ENCODE measurements at regions not wholly inside any gene's neighbourhood (a gene's known extent, or its start where the extent isn't known, plus 50 kb on each side); places are given as distances from the start of the nearest gene placed in this dataset.
"Not testable (repeated sequence)": the region's sequence is repeated elsewhere in the genome, so short reads cannot be mapped to it uniquely, and the experiment has no call there.

DNA sequence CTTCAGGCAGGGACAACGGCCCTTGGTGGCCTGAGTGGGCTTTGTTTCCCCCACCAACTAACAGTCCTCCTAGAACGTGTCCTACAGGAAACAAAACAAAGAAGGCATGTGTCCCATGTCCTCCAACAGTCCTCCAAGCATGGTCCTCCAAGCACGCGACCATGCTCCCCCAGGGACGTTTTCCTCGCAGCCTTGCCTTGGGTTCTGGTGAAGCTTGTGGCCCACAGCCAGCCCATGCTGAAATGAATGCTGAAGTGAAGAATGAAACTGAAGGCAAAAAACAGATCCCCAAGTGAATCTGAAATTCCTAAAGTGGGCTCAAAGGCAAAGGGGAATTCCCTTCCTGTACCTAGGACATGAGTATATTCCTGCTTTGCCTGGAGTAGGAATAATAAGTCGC, 176.6 kb downstream of the JCAD start:
- DNase-seq (ENCODE audit: low read depth, low spot score) = no peak

DNA sequence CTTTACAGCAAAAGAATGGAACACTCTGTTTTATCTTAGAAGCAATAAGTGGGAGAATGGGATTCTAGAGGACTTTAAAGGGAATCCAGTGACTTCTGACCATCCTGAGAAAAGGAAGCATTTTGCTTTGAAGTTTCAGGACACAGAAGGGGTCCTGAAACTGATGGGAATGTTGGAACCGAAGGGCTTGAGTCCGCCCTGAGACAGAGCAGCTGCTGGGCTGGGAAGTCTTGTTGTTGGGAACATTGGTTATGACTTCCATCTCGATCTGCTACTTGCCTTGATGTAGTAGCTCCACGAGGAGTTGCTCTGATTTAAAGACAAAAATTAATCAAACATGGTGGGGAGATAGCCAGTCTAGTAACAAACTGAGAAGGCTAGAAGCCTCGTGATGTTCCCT, 177.6 kb downstream of the JCAD start:
- DNase-seq (ENCODE audit: low read depth, low spot score) = no peak

DNA sequence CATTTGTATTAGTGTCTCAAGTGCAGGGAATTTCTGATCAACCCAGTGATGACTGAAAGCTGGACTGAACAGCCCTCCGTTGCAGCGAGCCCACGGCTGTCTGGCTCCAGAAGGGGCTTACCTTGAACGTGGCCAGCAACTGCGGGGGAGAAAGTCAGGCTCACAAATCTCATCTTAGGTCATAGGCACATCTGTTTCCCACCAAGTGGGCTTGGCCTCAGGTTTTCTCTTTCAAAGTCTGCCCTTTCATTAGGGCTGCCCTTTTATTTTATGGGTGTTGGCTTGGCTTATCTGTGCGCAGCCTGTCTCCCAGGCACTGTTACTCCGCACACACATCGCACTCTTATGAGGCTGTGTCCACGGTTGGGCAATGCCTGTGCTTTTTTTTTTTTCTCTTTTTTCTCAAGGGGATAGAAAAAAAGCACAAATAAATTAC, 178.0 kb downstream of the JCAD start:
- no peak for DNase-seq (ENCODE audit: low read depth, low spot score)

DNA sequence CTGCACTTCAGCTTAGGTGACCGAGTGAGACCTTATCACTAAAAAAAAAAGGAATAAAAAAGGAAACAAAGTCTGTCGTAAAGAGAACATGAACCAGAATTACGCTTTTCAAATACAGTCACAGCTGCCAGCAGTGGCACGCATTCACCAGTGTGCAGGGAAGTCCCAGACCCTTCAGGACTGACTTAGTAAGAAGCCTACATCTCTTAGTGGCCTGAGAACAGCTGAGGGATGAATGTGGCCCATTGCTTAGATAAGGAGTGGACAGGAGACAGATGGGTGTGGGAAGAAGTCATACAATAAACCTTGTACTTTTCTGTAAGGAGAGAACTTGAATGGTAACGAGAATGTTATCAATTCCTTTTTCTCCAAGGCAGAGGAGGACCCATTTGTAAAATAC, 178.5 kb downstream of the JCAD start:
- no peak for DNase-seq (ENCODE audit: low read depth, low spot score)

DNA sequence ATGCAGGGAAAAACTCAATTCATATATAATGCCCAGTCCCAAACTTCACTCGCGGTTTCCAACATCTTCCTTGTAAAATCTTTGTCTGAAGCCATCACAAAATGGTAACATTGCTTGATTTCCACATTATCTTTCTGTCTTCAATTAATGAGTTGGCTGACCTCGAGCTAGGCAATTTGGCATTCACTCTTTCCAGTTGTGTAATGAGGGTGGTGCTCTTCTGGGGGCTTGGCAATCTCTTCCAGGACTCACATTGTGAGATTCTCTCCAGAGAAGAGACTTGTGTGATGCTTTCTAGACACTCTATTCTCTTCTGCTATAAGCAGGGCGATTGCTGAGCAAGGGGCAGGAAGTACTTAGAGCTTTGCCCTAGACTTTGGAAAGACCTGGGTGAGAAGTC, 179.5 kb downstream of the JCAD start:
- no peak for DNase-seq (ENCODE audit: low read depth, low spot score)

DNA sequence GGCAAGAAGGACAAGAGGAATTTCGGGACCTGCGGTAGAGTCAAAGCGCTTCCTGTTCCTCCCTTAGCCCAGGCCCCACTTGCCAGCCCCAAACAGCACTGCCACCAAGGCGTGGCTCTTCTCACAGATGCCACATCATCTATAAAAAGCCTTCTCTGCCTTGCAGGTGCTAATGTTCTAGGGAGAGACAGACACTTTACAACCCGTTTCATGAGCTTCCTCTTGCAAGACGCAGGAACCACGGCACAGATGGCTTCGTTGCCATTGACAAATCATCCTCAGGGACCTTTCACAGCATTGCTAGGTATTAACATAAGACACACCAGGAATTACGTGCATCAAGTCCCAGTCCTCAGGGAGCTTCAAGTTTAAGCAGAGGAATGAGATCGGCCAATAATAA, 180.9 kb downstream of the JCAD start:
- no peak for DNase-seq (ENCODE audit: low read depth, low spot score)

DNA sequence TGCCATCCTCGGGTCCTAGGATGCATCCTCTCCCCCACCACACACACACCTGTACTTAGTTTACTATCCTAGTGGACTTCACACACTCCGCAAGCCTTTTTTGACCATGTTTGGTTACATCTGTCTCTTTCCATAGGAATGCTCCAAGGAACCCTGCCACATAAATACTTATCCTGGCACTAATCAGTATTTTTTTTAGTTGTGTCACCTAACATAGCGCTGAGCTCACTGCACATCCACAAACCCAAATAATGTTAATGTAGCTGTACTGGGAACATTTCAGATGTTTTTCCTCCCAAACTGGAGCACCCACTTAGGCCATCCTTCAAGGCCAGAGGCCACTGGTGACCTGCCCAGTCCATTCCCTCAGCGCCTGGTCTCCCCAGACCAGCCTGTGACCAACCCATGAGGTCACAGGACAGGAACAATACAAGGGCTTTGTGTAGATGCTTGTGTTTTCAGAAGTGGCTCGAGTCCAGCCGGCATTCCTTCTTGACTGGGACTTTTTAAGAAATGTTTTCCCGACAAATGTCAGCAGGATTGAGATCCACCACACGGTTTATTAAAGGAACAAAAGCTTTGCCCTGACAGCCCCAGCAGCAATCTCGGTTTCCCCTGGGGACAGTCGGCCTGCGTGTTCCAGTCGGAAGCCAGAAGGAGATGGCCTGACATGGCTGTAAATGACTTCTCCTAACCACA, 181.4 kb downstream of the JCAD start:
- no peak for DNase-seq (ENCODE audit: low read depth, low spot score)

DNA sequence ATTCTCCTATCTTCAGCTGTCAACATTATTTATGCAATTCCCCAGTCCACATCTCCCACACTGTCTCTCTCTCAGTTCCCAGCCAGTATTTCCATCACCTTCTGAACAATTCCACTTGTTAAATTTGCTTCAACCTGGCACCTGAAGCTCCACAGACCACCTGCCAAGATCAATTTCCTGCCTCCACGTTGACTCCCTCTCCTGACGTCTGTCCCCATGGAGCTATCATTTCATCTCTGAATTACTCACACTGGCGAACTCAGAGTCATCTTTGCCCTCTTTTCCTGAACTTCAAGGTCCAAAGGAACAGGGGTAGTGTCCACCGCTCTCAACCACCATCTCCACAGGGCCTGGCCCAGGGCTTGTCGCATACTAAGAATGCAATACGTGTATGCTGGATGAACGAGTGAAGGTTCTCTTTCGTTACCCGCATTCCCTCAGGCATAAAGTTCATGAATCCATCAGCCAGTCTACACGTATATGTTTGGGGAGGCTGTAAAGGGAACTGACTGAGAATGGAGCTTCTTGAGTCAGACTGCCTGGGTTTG, 183.3 kb downstream of the JCAD start:
- no peak for DNase-seq (ENCODE audit: low read depth, low spot score)

DNA sequence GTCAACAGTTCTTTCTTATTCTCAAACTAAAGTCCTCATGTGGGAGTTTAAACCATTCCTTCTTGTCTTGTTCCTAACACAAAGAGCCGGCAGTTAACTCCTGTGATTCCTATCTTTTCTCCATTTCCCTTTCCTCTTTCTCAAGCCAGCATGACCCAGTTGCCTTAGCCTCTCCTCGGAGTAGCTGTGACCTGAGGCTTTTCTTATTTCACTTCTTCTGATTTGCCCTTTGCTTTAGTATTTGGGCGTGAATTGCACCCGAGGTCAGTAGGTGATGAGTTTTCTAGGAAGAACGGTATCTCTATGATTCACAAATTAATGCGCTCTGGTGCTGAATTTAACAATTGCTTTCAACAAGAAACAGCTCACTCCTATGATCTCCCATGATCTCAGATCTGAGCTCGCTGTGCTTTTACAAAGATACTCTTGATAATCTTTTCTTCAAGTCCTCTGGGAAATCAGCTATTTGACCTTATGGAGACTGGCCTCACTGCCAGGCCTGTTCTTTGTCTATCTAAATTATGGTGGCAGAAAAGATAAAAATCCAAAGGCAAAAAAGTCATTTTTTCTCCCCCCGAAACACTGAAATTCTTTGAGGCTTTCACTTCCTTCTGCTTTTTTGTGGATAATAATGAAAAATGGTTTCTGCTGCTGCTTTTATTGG, 184.6 kb downstream of the JCAD start:
- no peak for DNase-seq (ENCODE audit: low read depth, low spot score)

DNA sequence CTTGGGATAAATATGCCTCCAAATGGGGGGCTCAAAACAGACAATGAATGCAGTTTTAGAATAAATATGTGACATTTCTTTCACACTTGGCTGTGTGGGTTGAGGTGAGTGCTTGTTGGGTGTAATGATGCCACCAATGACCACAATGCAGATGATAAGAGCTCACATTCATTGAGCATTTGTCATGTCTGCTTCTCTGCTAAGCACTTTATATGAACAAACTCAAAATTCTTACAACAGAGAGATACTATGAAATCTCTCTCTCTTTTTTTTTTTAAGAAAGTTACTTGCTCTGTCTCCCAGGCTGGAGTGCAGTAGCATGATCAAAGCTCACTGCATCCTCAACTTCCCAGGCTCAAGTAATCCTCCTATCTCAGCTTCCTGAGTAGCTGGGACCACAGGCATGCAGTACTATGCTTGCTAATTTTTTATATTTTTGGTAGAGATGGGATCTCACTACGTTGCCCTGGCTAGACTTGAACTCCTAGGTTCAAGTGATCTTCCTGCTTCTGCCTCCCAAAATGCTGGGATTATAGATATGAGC, 185.4 kb downstream of the JCAD start:
- no peak for DNase-seq (ENCODE audit: low read depth, low spot score)

DNA sequence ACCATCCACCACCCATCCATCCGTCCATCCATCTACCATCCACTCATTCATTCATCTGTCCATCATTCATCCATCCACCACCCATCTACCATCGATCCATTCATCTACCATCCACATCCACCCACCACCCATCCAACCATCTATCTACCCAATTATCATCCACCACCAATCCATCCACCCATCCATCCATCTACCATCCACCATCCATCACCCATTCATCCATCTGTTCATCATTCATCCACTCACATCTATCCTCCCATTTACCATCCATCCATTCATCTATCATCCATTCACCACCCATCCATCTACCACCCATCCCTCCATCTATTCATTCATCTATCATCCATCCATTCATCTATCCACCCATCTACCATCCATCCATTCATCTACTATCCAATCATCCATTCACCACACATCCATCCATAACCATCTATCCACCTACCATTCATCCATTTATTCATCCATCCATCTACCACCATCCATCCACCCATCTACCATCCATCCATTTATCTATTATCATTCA, 188.8 kb downstream of the JCAD start:
- DNase-seq (ENCODE audit: low read depth, low spot score) = no peak

DNA sequence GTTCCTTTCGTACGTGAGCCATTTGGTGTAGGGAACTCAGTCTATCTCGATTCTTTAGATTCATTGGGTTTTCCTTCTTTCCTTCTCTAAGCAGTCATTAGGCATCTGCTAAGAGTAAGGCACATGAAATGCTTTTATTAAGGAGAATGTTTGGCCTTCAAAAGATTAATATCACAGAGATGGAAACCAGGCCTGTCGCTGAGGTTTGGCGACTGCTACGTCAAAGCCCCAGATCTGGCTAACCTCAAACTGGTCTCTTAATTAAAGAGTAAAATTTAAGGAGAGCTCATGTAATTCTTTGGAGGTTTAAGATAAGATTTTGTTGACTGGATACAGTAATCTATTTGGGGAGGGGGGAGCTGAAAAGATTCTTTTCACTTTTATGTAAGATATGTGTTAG, 189.8 kb downstream of the JCAD start:
- DNase-seq (ENCODE audit: low read depth, low spot score) = no peak

DNA sequence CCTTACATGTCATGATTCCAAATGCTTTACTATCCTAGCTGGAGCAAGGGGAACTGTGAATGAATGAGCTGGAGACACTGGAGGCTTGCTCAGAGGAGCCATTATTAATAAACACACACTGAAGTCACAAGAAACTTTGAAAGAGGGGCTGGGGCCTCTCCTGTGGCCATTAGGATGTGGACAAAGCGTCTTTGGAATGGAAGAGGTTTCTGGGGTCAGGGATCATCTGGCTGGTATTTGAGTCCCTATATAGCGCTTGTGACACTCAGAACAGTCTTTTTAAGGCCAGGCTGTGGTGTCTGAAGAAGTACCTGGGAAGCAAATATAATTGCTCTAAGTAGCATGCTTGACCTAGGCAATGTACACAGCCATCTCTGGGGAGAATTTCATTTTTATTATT, 193.0 kb downstream of the JCAD start:
- DNase-seq (ENCODE audit: low read depth, low spot score) = no peak

DNA sequence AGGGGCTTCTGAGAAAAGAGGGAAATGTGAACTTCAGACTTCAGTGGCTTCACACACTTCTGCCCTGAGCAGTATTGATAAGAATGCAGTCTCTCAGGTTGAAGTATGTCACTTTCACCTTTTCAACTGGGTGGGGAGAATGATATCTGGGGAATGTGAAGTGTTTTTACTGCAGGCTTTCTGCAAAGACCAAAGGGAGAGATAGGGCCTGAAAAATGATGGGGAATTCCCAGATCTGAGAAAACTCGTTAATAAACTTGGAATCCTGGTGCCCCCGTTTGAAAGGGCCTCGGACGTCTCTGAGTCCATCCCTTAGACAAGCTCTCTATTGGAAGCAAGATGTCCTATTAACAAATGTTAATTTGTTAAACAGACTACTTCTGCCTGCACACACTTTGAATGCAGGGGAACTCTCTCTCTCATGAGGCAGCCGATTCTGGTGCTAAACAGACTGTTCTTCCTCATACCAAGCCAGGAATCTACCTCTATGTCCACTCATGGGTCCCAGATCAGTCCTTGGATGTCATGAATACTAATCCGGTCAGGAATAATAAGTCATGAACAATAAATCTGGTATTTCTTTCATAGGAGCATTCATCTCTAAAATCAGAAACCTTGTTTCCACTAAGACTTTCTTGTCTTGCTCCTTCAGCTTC, 193.6 kb downstream of the JCAD start:
- no peak for DNase-seq (ENCODE audit: low read depth, low spot score)

DNA sequence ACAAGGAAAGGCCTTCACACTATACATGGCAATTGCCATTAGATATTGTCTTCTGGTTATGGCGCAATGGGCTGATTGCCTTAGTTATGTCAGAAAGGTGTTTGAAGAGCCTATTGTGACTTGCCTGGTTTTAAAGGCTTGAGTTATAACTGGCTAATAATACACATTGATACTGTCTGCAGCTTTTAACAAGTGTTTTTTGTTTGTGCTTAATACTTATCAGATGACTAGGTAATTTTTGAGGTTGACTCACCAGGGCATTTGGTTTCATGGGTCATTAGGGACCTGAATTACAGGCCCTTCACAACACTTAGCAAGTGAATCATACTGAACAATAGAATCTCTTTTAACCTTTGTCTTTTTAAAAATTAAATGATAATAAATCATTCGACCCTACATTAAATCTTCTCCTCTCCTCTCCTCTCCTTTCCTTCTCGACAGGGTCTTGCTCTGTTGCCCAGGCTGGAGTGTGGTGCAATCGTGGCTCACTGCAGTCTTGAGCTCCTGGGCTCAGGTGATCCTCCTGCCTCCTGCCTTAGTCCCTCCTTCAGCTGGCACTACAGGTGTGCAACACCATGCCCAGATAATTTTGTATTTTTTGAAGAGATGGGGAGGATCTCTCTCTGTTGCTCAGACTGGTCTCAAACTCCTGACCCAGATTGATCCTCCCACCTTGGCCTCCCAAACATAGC, 196.3 kb downstream of the JCAD start:
- DNase-seq (ENCODE audit: low read depth, low spot score) = no peak

DNA sequence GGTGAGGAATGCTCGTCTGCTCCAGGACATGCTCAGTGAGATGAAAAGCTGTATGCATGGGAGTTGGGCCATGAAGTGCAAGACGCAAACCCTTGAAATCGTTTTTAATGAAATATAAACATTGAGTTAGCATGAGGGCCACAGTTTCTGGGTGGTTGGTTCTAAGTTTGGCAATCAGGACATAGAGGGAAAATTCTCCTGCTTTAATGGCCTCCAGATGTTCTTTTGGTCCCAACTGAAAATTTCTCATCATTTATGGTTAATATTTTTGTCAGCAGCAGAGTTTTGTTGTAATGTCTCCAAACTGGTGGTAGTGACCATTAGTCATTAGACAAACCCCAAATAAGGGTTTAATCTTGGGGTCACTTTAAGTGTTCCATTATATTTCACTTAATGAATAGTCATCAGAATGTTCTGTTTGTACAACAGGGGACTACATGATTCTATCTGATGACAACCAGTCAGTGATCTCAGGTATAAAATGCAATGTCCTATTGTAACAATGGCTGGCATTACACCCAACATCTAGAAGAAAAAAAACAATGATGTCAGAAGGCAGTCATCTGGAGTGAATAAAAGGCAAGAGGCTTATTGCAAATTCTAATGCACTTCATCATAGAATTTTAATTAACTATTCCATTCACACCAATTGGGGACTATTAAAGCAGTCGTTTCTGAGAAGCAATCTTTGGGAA, 197.4 kb downstream of the JCAD start:
- no peak for DNase-seq (ENCODE audit: low read depth, low spot score)

DNA sequence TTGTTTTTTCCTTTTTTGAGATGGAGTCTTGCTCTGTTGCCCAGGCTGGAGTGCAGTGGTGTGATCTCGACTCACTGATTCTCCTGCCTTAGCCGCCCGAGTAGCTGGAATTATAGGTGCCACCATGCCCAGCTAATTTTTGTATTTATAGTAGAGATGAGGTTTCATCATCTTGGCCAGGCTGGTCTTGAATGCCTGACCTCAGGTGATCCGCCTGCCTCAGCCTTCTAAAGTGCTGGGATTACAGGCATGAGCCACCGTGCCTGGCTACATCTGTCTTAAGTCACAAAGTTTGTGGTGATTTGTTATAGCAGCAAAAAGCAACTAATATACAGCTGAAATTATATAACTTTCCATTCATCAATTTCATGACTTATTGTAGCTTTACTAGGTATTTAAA, 198.2 kb downstream of the JCAD start:
- not testable (repeated sequence) for DNase-seq (ENCODE audit: low read depth, low spot score)

DNA sequence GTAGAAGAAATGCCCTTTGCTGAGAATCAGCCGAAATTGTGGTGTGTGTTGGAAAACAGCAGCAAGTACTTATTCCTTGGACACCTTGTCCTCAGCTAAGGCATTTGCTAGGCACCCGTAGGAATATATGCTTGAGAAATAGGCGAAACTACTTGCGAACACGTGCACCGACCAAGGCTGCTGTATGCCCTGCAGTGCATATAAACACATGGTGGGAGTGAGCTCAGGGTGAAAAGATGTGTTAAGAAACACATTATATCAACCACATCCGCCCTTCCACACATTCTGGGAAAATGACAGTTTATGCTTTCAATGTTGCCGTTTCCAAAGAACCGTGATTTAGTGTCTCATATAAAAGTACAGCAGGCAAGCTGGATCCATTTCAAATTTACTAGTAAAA, 199.2 kb downstream of the JCAD start:
- no peak for DNase-seq (ENCODE audit: low read depth, low spot score)

DNA sequence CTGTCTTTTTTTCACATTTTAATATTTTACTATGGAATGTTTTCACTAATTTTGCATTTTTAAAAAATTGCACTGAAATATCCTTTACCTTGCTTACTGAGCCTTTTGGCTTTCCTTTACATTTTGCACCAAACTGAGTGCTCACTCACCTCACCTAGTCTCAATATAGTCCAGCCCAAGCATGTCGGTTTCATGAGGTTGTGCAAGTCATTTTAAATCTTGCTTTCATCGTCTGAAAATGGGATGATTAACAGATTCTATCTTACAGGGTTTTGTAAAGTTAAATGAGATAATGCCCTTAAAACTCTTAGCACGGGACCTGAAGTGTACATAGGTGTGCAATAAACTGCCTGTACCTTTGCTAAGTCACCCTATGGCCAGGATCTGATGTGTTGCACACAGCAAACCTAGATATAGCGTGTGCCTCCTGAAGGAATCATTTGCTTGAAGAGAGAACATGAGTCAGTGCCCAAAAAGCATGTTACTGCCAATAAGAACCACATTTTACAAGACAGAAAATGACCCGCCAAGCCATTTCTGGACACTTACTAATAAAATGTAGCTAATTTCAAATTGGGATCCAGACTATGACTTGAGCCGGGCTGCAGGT, 199.8 kb downstream of the JCAD start:
- no peak for DNase-seq (ENCODE audit: low read depth, low spot score)

DNA sequence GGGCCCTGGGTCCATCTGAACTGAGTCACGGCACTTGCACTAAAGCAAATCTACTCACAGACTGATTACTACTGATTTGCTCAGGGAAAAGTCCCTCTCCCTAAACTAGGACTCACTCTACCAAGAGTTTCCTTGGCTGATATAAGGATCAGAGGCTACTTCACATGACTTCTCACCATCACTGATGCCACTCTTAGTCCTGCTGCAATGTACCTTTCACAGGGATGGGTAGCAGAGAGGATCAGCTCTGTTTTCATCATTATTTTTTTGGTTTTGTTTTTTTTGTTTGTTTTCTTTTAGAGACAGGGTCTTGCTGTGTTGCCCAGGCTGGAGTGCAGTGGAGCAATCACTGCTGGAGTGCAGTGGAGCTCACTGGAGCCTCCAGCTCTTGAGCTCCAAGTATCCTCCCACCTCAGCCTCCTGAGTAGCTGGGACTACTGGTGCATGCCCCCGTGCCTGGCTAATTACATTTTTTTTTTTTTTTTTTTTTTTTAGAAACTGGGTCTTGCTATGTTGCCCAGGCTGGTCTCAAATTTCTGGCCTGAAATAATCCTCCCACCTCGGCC, 200.6 kb downstream of the JCAD start:
- no peak for DNase-seq (ENCODE audit: low read depth, low spot score)

Data from iPS DF 19.7 (cell line).